Esophagus squamous epithelium (tissue), 4 donors: ENCODE measurements at regions not wholly inside any gene's neighbourhood (a gene's known extent, or its start where the extent isn't known, plus 50 kb on each side); places are given as distances from the start of the nearest gene placed in this dataset.

Experiments used
- POLR2A ChIP-seq, 4 donors: fragments of 450-650 bp; IDR thresholded peaks; one replicate each; pipeline ENCODE4 v1.6.1; 2017; ENCODE audit warnings: antibody characterized with exemption in 4 of 4, mild to moderate bottlenecking in 4 of 4, moderate library complexity in 3 of 4
- TF ChIP-seq, protein P1 (sequence below), 6 experiments: fragments of 450-650 bp in 4 of 6; fragments of 200-600 bp in 2 of 6; sonication (generic) in 2 of 6; IDR thresholded peaks; one replicate each; pipeline ENCODE4 v1.5.1; 2016 to 2019; ENCODE audit warnings: antibody characterized with exemption in 6 of 6, mild to moderate bottlenecking in 4 of 6, moderate library complexity in 4 of 6

DNA sequence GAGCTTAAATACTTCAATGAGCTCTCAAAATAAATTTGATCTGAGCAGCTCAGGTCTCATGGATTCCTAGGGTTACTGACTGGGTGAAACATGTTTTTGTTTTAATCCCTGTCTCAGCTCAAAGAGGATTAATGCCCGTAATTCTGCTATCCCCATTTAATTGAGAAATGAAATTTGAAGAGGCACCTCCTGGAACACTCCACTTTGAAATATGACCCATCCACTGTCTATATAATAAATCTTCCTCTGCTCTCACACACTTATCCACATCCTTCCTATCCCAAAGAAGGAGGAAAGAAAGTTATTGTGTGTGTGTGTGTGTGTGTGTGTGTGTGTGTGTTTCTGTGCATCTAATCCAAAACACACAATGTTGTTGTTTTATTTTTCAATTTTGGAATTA lies 2082.4 kb upstream of the PIK3C3 start:
- TF ChIP-seq, protein P1, sequence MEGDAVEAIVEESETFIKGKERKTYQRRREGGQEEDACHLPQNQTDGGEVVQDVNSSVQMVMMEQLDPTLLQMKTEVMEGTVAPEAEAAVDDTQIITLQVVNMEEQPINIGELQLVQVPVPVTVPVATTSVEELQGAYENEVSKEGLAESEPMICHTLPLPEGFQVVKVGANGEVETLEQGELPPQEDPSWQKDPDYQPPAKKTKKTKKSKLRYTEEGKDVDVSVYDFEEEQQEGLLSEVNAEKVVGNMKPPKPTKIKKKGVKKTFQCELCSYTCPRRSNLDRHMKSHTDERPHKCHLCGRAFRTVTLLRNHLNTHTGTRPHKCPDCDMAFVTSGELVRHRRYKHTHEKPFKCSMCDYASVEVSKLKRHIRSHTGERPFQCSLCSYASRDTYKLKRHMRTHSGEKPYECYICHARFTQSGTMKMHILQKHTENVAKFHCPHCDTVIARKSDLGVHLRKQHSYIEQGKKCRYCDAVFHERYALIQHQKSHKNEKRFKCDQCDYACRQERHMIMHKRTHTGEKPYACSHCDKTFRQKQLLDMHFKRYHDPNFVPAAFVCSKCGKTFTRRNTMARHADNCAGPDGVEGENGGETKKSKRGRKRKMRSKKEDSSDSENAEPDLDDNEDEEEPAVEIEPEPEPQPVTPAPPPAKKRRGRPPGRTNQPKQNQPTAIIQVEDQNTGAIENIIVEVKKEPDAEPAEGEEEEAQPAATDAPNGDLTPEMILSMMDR (IDR thresholded peaks at IDR 0.05) = no peak
- TF ChIP-seq POLR2A (IDR thresholded peaks at IDR 0.05) = no peak
